H1 (cell line): ENCODE measurements at regions not wholly inside any gene's neighbourhood (a gene's known extent, or its start where the extent isn't known, plus 50 kb on each side); places are given as distances from the start of the nearest gene placed in this dataset.

ENCODE experiments used
- BCL11A ChIP-seq, 2 experiments: IDR thresholded peaks; one replicate each; pipeline ENCODE4 v1.6.1; 2011; ENCODE audit warnings: low read depth in 2 of 2, low read length in 2 of 2, mild to moderate bottlenecking in 2 of 2
- KDM4A ChIP-seq: IDR thresholded peaks from one replicate; pipeline ENCODE4 v1.7.1; 2012; ENCODE audit warnings: low read depth, mild to moderate bottlenecking, moderate library complexity, low read length, inconsistent platforms; ENCODE audit not compliant: severe bottlenecking
- TCF12 ChIP-seq: IDR thresholded peaks from 2 replicates; pipeline ENCODE4 v1.6.1; 2011; ENCODE audit warnings: low read depth, mild to moderate bottlenecking, low read length
- TF ChIP-seq, protein P1 (sequence below): IDR thresholded peaks from 2 replicates; pipeline ENCODE4 v1.6.1; 2011; ENCODE audit warnings: low read length, improper control_type of control experiment
- TF ChIP-seq, protein P2 (sequence below), 3 experiments: IDR thresholded peaks; 1 replicate in 2 of 3; 2 replicates in 1 of 3; pipeline versions ENCODE4 v1.5.1 to v1.6.1; 2011; ENCODE audit warnings: low read length in 3 of 3, mild to moderate bottlenecking in 3 of 3, inconsistent platforms in 2 of 3, low read depth in 1 of 3, moderate library complexity in 1 of 3; ENCODE audit not compliant: insufficient read depth in 1 of 3; ENCODE audit errors: control extremely low read depth in 1 of 3

DNA sequence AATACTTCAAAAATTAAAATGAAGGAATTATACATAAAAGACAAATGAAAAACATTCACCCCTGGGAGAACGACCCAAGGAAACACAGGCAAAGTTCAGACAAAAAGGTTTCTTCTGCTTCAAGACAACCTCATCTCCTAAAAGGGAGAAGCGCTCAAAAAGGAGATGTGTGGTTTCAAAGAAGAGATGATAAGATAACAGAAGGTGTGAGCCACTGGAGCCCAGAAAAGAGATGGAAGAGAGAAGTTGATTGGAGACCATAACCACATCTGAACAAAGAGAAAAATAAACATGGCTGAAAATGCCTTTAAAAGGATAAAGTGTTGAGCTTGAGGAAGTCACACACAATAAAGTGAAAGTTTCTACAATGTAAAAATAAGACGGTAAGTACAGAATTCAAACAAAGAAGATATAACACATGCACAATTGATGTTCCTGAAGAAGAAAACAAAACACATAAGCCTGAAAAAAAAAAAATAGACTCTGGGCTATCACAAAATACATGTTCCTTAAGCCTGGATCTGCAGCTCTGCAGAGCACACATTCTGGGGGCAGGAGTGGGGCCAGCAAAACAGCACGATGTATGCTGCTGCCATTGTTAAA, 51.6 kb upstream of the C14orf180 start (continued):
- TF ChIP-seq, protein P1, sequence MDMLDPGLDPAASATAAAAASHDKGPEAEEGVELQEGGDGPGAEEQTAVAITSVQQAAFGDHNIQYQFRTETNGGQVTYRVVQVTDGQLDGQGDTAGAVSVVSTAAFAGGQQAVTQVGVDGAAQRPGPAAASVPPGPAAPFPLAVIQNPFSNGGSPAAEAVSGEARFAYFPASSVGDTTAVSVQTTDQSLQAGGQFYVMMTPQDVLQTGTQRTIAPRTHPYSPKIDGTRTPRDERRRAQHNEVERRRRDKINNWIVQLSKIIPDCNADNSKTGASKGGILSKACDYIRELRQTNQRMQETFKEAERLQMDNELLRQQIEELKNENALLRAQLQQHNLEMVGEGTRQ = no peak
- TF ChIP-seq BCL11A (IDR thresholded peaks at IDR 0.05; ENCODE audit: low read depth in 2 of 2, low read length in 2 of 2) = no peak
- TF ChIP-seq, protein P2, sequence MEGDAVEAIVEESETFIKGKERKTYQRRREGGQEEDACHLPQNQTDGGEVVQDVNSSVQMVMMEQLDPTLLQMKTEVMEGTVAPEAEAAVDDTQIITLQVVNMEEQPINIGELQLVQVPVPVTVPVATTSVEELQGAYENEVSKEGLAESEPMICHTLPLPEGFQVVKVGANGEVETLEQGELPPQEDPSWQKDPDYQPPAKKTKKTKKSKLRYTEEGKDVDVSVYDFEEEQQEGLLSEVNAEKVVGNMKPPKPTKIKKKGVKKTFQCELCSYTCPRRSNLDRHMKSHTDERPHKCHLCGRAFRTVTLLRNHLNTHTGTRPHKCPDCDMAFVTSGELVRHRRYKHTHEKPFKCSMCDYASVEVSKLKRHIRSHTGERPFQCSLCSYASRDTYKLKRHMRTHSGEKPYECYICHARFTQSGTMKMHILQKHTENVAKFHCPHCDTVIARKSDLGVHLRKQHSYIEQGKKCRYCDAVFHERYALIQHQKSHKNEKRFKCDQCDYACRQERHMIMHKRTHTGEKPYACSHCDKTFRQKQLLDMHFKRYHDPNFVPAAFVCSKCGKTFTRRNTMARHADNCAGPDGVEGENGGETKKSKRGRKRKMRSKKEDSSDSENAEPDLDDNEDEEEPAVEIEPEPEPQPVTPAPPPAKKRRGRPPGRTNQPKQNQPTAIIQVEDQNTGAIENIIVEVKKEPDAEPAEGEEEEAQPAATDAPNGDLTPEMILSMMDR (IDR thresholded peaks at IDR 0.05; ENCODE audit: control extremely low read depth in 1 of 3, insufficient read depth in 1 of 3, low read depth in 1 of 3, low read length in 3 of 3) = no peak
- TF ChIP-seq TCF12 = no peak
- no peak for TF ChIP-seq KDM4A
